Panc1 (cell line): ENCODE measurements at regions not wholly inside any gene's neighbourhood (a gene's known extent, or its start where the extent isn't known, plus 50 kb on each side); places are given as distances from the start of the nearest gene placed in this dataset.

Experiments
- ATAC-seq: fragments of 200-7000 bp; cut with Tn5 transposase; 2 replicates; pipeline ENCODE4 v1.9.1; 2020; ENCODE audit warnings: mild to moderate bottlenecking, moderate library complexity
- BruUV-seq: library from RNA; stranded (reverse); fragments of 400-500 nt; replicated peaks from 2 replicates; lab custom pipeline; 2021; lab: Mats Ljungman, UMichigan
- CTCF ChIA-PET: fragments of 300-600 bp; sonication (Branson Sonifier 250); formaldehyde crosslinking; loops from one replicate; lab custom pipeline; 2022; ENCODE audit warnings: antibody characterized with exemption; lab: Charles Lee
- POLR2A ChIA-PET: fragments of 300-600 bp; sonication (Branson Sonifier 250); formaldehyde crosslinking; loops from one replicate; lab custom pipeline; 2022; ENCODE audit warnings: antibody characterized with exemption; lab: Charles Lee
- DNase-seq: peaks from one replicate; pipeline ENCODE4 v3.0.0-alpha.2; 2010; ENCODE audit warnings: low read depth, low spot score
- H3K27ac ChIP-seq: 2 replicates; pipeline ENCODE4 v1.5.1; 2011; ENCODE audit warnings: mild to moderate bottlenecking, low read length, inconsistent platforms
- H3K27me3 ChIP-seq: fragments of 200-500 bp; sonication (Bioruptor generic); 2 replicates; pipeline ENCODE4 v1.6.0; 2014; ENCODE audit warnings: low read length, inconsistent platforms; ENCODE audit not compliant: control insufficient read depth, insufficient read depth
- H3K36me3 ChIP-seq: fragments of 200-500 bp; sonication (Bioruptor generic); 2 replicates; pipeline ENCODE4 v1.5.1; 2014; ENCODE audit warnings: inconsistent platforms, mild to moderate bottlenecking, low read length, moderate library complexity; ENCODE audit not compliant: control insufficient read depth, insufficient read depth
- H3K4me1 ChIP-seq: 2 replicates; pipeline ENCODE4 v1.5.1; 2011; ENCODE audit warnings: inconsistent platforms, mild to moderate bottlenecking, low read length, moderate library complexity; ENCODE audit not compliant: control insufficient read depth, insufficient read depth
- H3K4me3 ChIP-seq, 2 experiments: 2 replicates each; pipeline ENCODE4 v1.5.1; 2011 to 2012; ENCODE audit warnings: low read depth in 2 of 2, low read length in 2 of 2, mild to moderate bottlenecking in 2 of 2, inconsistent platforms in 1 of 2, moderate library complexity in 1 of 2
- H3K9me3 ChIP-seq: fragments of 200-500 bp; sonication (Bioruptor generic); 2 replicates; pipeline ENCODE4 v1.5.1; 2014; ENCODE audit warnings: low read depth, mild to moderate bottlenecking, inconsistent platforms, low read length, moderate library complexity; ENCODE audit not compliant: control insufficient read depth, insufficient read depth
- CTCF ChIP-seq: fragments of 450-650 bp; IDR thresholded peaks from 2 replicates; pipeline ENCODE4 v1.5.1; 2017; ENCODE audit warnings: mild to moderate bottlenecking
- REST ChIP-seq, 2 experiments: IDR thresholded peaks; 2 replicates each; pipeline ENCODE4 v1.6.1; 2011 to 2012; ENCODE audit warnings: low read depth in 2 of 2, control low read depth in 1 of 2, low read length in 1 of 2, mild to moderate bottlenecking in 1 of 2, moderate library complexity in 1 of 2; ENCODE audit not compliant: insufficient read depth in 1 of 2
- SIN3A ChIP-seq: IDR thresholded peaks from 2 replicates; pipeline ENCODE4 v1.6.1; 2012; ENCODE audit warnings: low read depth, mild to moderate bottlenecking, low read length, moderate library complexity, borderline replicate concordance; ENCODE audit not compliant: insufficient read depth
- in situ Hi-C: cut with HindIII; loops from 2 replicates; pipeline ENCODE4 v1.10.0; 2016; ENCODE audit warnings: low sequenced_read_pairs, low pct_unique_long_range_greater_than_20kb
- intact Hi-C: fragments of 100-400 bp; cut with micrococcal nuclease; formaldehyde crosslinking; loops from one replicate; pipeline ENCODE4 v1.10.0; 2022; ENCODE audit not compliant: unreplicated experiment

DNA sequence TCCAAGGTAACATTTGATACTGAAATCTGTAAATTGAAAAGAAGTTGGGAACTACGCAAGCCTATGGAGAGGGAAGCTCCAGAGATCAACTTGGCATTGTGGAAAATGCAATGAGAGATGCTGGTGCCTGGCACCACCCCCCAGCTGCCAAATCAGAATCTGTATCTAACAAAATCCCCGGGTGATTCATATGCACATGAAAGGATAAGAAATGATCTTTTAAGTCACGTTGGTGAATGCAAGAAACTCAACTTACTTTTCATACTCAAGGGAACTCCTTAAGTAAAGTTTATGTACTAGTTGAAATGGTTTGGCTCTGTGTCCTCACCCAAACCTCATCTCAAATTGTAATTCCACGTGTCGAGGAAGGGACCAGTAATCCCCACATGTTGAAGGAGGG, 158.5 kb upstream of the MYO16 start:
- no peak overlapping the region for H3K4me3 ChIP-seq
- H3K36me3 ChIP-seq, result no peaks in the 10 kb centered on the region
- ATAC-seq, result no peak
- H3K27me3 ChIP-seq, result no peaks in the 10 kb centered on the region
- no TSS peak for BruUV-seq
- in situ Hi-C loops (no loop called here), intact Hi-C loops (no loop called here)
- CTCF ChIA-PET, result no interaction called here
- no peak for TF ChIP-seq REST (IDR thresholded peaks at IDR 0.05; ENCODE audit: insufficient read depth in 1 of 2, low read depth in 2 of 2, low read length in 1 of 2)
- TF ChIP-seq CTCF, result no peak
- no peak for TF ChIP-seq SIN3A
- H3K9me3 ChIP-seq, result no peaks in the 10 kb centered on the region
- no peaks in the 10 kb centered on the region for H3K4me1 ChIP-seq
- H3K27ac ChIP-seq, result no peak overlapping the region
- DNase-seq, result no peak
- POLR2A ChIA-PET, result no interaction called here

DNA sequence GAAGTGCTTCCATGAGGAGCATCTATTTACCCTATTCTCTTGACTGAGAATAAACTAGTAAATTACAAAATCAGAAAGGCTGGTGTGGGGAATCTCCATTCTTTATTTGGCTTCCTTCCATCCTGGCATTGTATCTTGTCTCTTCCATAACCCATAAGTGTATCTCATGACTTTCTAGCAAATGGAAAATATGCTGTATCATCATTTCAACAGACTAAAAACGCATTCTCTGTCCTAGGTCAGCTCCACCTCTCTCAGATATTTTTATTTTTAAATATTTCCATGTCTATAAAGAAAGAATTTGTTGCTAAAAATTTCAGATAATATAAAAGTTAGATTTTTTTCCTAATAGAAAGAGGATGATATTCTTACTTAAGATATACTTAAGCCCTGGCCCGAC, 154.2 kb upstream of the MYO16 start:
- ATAC-seq, result no peak
- DNase-seq, result no peak
- no peaks in the 10 kb centered on the region for H3K27me3 ChIP-seq
- no peak for TF ChIP-seq SIN3A
- no peak overlapping the region for H3K27ac ChIP-seq
- H3K4me3 ChIP-seq, result no peak overlapping the region
- intact Hi-C loops, result no loop called here
- CTCF ChIA-PET, result no interaction called here
- POLR2A ChIA-PET, result no interaction called here
- H3K9me3 ChIP-seq, result no peaks in the 10 kb centered on the region
- no TSS peak for BruUV-seq
- no peaks in the 10 kb centered on the region for H3K4me1 ChIP-seq
- H3K36me3 ChIP-seq, result no peaks in the 10 kb centered on the region
- in situ Hi-C loops, result no loop called here

DNA sequence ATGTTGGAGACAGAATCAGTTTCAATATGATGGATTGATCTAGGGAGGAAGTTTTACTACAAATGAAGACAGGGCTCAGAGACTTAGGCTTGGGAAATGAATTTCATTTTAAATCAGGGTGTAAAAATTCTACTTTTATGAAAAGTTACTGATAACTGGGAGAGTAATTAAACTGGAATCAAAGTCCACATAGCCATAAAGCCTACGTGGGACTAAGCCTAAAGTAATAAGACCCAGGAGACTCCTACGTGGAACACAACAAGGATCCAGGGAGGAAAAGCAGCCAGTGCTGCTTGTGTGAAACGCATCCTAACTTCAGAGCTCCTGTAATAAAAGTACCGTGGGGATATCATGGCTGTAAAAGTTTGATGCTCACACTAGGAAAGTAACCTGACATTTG, 152.0 kb upstream of the MYO16 start:
- ChIA-PET CTCF (interaction anchor here (0.6 kb wide), 1 partner anchor 1531 kb away, joined by 8 read pairs; no protein-coding TSS in a partner anchor), POLR2A (no interaction called here)
- no peak for DNase-seq
- no peak overlapping the region for H3K27ac ChIP-seq
- no peak for ATAC-seq
- TF ChIP-seq CTCF, result no peak
- intact Hi-C loops (no loop called here), in situ Hi-C loops (no loop called here)
- H3K4me3 ChIP-seq, result no peak overlapping the region
- no TSS peak for BruUV-seq
- H3K36me3 ChIP-seq, result no peaks in the 10 kb centered on the region
- H3K4me1 ChIP-seq, result no peaks in the 10 kb centered on the region
- no peaks in the 10 kb centered on the region for H3K27me3 ChIP-seq
- H3K9me3 ChIP-seq, result no peaks in the 10 kb centered on the region
